CD4-positive, alpha-beta T cell treated with Interleukin-10 for 1 hour (primary cell): ENCODE measurements at regions not wholly inside any gene's neighbourhood (a gene's known extent, or its start where the extent isn't known, plus 50 kb on each side); places are given as distances from the start of the nearest gene placed in this dataset.
"Not testable (repeated sequence)": the region's sequence is repeated elsewhere in the genome, so short reads cannot be mapped to it uniquely, and the experiment has no call there.

Source experiments
- DNase-seq: peaks from one replicate; pipeline ENCODE4 v3.0.0-alpha.2; 2020

DNA sequence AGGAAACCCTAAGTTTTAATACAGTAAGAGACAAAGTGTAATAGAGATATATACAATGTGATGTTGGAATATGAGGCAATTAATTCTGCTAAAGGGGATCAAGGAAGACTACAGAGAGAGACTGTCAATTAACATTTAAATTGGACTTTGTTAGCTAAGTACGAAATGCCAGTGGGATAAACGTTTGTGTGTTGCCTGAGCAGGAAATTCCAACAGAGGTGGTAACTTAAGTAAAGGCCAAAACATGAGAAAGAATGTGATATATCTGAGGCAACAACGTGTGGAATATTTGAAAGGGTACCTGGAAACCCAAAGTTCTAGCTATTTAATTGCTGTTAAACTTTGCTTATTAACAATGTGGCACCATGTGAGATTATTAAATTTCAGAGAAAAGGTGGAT lies 1666.9 kb upstream of the WWC1 start:
- no peak for DNase-seq

DNA sequence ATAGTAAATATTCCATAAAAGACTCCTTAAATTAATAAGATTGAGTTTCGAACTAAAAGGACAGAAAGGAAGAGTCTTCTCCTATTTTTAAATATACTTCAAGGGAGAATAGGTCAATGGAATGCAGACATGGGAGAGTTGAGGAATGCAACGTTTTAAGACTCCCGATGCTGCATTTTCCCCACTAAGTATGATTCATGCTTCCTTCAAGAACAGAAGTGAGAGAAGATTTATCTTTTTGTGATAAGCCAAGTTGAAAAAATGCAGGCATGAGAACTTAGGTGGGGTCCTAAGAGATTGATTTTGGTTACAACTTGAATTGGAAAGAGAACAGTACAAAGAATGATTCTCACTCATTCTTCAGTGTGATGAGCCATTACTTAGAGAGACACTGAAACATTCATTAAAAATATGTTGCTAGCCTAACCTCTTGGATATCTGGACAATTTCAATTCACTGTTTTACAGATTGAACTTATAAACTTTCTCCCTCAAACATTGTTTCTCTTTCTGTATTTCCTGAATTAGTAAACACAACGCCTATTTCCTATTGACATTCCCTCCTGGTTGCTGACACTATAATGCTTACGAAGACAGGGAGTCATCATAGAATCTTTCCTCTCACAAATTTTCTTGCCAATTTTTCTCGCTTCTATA lies 1666.1 kb upstream of the WWC1 start:
- DNase-seq, result no peak

DNA sequence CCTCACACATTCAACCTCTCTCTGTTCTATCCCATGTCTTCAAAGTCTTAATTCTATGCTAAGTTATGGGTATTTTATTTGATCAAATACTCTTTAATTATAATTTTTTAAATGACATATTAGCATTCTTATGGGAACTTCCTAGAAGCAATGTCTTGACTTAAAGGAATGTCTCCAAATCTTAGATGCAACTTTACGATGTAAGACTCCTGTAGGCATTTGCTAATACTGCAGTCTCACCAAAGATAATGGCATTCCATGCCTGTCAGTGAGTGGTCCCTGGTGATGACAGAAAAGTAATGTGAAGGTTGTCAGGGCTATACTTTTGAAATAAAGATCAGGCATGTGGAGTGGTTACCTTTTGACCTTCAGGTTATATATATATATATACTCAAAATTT lies 1654.2 kb upstream of the WWC1 start:
- DNase-seq, result no peak

DNA sequence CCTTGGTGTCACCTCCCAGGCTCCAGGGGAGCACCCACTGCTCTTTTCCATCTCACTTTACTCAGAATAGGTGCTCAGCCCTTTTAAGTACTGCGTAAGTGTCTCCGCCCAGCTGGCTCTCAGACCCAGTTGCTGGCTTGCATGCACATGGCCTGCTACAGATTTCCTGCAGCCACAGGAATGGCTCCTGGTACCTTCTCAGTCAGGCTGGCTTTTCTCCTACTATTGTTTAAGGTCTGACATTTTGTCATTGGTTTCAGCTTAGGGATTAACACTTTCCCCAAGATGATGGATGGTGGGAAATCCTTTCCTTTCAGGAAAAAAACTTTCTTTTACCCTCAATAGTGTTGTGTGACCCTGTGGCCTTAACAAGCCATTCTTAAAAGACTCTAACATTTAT lies 1652.3 kb upstream of the WWC1 start:
- DNase-seq, result no peak

DNA sequence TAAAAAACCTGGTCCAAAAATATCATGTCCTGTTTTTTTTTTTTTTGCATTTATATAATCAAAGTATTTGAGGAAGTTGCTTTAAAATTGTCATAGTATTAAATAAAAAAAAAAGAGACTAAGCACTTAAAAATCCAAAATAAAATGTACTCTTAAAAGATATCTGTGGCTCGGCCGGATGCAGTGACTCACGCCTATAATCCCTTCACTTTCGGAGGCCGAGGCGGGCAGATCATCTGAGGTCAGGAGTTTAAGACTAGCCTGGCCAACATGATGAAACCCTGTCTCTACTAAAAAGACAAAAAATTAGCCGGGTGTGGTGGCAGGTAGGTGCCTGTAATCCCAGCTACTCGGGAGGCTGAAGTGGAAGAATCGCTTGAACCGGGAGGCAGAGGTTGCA lies 1651.3 kb upstream of the WWC1 start:
- not testable (repeated sequence) for DNase-seq

DNA sequence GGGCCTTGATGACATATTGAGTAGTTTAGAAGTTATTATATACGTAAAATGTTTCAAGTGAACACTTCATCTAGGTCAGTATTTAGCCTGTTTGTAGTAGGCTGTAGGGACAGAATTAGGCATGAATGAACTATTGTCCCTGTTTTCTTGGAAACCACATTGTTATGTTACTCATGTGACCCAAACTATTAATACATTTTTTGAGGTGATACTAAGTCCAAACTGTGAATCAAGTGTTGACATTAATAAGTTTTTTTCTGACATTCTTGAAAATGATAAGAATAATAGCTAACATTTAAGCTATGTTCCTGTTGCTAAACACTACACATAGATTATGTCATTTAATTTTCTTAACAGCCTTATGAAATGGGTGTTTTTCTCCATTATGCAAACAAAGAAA lies 1642.7 kb upstream of the WWC1 start:
- DNase-seq, result no peak

DNA sequence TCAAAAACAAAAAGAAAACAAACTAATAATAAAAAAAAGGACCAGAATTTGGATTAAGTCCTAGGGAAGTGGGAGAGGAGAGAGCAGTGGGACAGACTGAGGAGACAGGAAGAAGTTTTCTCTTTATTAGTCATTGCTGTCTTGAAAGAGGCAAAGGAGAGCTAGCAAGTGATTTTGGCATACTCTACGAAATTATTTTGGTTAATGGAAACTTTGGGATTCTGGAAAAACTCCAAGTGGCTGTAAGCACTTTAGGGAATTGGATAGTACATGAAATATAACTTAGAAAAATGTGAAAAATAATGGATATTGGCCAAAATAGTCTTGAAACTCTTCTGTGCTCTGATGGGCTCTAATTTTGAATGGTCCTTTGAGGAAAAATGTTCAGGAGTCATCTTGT lies 1641.8 kb upstream of the WWC1 start:
- DNase-seq, result no peak

DNA sequence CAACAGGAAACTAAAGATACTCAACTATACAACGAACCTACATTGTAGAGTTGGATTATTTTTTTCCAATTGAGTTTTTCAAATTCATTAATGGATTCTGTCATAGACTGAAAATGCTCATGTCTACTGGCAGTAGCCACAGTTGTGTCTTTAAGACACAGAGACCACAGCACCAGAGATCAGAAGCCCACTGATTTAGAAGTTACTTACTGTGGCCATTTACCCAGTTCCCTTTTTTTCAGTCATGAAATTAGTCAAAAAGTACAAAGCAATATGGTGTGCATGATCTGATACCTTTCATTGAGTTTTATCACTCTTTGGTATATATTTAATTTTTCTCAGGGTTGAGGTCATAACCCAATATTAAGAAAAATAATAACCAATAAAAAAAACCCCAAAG lies 1640.2 kb upstream of the WWC1 start:
- DNase-seq, result no peak

DNA sequence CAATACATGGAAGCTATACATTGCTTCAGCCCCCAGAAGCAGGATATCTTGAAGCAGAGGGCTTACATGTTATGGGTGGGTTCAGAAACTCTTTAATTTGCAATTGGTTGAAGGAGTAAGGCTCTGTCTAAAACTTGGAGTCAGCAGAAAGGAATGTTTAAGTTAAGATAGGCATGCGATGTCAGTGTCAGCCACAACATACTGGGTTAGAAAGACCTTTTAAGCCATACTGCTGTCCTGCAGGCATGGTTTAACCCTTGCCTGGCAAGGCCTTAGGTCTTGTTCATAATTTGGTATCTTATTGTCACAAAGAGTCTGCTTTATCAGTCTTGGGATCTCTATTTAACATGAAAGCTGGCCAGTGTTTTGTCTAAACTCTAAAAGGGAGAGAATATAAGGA lies 1619.6 kb upstream of the WWC1 start:
- DNase-seq, result no peak

DNA sequence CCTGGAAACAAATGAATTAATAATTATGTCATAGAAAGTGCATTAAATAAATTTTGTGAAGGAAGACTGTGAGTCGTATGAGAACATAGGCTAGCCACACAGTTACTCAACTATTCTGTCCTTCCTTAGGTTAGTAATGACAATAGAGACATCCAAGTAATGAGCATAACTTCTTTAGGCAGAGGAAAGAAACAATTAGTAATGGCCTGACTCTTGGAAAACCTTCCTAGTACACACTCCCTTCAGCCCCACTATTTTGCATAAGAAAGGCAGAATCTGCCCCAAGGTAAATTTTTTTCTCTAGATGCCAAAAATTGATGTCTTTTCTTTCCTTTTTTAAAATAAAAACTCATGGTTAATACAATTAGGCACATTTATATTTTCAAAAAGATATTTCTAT lies 1619.0 kb upstream of the WWC1 start:
- DNase-seq, result no peak

DNA sequence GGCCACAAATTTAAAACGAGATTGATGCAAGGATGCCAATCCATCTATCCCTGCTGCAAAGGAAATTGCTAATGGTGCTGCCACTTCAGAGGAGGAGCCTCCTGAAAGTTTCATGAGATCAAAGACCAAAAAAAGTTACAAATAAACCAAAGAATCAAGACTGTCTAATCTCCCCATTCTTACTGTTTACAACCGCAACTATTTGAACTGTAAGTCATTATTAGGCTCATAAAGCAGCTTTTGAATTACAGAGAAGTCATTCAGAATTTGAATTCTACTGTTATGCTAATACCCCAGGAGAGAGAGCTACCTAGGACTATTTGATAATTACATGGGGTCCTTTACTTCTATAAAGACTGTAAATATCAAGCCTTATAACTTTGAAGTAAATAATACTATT lies 1613.6 kb upstream of the WWC1 start:
- DNase-seq, result no peak

DNA sequence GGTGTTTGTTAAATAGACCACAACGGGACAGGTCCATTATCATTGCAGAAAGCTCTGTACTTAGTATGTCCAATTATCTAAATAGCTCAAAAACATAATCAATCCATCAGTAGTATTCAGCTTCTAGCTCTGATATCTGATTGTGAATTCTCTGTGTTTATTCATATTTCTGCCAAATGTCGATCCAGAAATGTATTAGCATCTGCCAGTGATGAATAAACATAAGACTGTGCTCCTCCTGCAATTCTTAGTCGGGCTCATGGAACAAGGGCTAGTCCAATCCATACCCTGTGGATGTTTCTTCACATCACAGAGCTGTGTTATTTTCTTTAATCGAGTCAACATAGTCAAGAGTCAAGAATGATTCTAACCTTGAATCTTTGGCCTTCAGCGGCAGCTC lies 1612.1 kb upstream of the WWC1 start:
- no peak for DNase-seq

DNA sequence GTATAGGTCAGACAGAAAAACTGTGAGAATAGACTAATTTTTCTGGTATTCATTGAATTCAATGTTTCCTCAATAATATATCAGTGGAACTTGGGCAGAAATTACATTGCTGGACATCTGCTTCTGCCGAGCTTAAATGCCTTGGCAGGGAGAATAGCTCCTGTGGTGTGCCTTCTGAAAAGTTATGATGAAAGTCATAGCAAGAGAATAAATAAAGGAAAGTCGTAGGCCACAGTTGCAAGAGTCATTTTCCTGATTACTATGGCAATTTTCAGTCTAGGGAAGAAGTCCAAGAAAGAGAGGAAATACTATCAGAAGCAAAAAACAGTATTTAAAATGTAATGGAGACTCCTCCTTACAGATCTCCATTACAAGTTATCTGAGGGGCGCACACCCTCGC lies 1596.1 kb upstream of the WWC1 start:
- no peak for DNase-seq

DNA sequence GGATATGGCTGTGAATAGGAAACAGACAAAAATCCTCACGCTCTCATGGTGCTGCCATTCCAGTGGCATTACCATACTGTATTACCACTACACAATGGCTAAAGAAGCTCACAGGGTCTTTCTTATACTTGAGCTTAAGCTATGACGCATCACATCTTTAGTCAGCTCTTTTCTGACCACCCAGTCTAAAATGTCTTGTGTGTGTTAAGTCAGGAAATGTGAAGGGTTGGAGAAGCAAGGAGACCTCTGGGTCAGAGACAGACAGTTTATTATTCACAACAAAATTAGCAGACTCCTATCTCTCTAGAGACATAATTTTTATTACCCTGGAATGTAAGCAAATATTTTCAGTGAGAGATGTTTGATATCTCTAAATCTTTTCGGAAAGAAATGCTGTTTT lies 1583.2 kb upstream of the WWC1 start:
- DNase-seq, result no peak

DNA sequence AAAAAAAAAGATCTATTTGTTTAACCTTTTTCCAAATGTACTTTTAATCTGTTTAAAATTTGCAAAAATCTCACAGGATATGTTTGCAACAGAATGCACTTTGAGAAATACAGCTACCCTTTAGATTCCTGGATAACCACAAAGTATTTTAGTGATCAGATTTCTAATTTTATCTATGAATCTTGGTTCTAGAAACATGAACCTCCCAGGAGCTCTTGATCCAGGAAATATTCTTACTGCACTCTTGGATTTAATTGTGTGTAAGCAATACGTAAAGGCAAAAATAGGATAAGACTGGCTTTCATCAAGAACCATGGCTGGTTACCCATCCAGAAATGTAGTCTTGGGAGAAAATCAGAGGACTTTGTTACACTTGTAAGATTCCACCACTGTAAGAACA lies 1581.8 kb upstream of the WWC1 start:
- DNase-seq, result no peak

DNA sequence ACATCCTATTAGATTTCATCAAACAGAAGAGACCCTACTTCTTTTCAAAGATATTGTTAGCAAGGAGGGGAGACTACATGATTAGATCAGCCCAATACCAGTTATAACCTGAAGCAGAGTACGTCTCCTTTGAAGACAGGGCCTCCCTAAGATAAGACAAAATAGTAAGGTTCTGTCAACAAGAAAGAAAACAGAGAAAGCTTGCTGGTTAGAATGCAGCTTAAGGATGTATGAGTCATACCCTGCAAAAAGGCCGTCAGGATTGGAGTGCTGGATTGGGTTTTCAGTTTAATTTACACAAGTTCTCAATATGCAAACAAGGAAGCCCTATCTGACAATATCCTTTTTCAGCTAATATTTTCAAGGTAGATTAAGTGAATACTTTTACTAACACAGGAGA lies 1581.2 kb upstream of the WWC1 start:
- no peak for DNase-seq

DNA sequence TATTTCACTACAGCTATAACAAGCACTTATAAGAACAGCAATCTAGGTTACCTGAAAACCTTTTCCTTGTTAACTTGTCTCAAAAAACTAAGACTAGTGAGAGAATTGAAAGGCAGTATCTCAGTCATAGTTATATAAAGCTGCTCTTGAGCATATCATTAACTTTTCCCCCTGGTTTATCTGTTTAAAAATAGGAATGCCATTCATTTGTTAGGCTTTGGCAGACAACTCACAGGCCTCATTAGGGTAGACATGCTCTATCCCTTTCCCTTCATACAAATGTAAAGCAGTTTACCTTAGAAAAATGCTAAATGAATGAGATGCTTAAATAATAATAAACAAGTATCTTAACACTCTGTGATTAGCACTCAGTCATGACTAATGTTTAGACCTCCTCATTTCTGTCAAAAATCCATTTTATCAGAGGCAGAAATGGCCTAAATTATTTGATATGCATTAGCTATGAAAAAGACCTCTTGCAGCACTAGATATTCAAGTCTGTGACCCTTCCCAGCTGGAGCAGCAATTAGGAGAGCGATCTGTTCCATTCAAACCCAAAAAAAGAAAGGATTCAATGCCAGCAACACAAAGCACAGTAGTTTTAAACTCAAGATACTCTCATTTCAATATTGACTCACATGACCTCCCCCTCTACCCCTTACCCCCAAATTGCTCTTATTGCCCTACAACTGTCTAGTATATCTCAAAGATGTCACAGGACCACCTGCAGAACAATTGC lies 1578.8 kb upstream of the WWC1 start:
- no peak for DNase-seq

DNA sequence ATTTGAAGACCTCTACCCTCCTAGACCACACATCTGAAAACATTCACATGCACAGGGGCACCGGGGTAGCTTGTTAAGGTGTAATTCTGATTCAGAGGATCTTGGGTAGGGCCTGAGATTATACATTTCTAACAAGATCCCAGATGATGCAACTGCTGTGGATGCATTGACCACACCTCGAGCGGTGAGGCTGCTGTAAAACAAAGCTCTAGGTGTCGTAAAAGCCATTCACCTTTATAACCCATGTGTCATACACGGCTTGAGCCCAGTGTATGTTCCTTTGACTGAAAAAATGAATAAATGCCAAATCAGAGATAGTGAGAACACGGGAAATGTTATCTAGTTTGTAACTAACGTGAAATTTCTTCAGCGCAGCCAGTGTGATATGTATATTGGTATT lies 1578.2 kb upstream of the WWC1 start:
- no peak for DNase-seq

DNA sequence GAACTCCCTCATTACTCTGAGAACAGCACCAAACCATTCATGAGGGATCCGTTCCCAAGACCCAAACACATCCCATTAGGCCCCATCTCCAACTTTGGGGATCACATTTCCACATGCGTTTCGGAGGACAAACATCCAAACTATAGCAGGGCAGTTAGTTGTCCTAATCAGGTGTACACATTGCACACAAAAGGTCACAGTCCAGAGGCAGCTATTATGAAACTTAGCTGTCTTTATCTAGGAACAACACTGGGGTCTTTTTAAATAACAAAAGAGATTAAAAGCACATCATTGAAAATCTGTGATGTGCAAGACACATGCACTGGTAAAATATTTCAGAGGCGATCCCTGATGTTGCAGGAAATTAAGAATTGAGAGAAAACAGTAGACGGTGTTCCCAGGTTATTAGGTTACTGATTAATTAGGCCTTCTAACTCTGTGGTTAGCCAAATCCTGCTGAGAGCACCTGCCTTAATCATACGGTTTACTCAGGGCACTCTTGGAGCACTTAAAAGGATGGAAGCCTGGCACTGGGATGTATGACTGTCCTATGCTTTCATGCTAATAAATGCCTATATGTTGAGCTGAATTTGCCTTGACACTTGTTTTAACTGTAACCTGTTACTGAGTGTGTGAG lies 1574.5 kb upstream of the WWC1 start:
- no peak for DNase-seq

DNA sequence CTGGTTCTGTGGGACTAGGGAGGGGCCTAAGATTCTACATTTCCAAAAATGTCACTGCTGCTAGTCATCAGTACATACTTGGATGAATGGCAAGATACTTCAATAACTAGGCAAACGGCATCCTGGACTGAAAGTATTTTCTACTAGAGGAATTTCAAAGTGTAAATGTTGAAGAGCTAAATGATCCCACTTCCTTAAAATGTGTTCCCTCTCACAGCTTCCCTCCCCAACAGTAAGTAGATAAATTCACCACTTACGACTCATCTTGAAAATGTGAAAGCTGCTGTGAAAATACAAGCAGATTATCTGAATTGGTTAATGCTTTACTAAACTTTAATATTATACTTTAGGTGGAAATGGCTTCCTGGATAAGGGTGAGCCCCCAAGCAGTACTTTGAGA lies 1571.5 kb upstream of the WWC1 start:
- no peak for DNase-seq

DNA sequence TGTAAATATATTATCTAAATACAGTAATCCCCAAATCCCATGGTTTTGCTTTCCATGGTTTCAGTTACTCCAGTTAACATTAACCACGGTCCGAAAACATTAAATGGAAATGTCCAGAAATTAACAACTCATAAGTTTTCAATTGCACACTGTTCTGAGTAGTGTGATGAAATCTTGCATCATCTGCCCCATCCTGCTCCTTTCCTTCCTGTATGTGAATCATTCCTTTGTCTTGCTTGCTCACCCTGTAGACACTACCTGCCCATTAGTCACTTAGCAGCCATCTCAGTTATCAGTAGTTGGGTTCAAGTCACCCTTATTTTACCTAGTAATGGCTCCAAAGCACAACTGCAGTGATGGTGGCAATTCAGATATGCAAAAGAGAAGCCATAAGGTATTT lies 1568.5 kb upstream of the WWC1 start:
- no peak for DNase-seq

DNA sequence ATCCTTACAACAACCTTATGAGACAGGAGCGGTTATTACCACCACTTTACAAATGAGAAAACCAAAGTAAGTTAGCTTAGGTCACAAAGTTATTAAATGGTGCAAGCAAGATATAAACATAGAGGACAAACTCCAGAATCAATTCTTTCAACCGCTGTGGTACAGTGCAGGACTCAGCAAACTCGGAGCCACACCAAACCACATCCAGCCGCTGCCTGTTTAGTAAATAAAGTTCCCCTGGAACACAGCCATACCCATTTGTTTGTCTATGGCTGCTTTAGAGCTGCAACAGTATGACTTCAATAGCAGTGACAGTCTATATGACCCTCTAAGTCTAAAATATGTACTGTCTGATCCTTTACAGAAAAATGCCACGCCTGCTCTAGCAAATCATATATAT lies 1567.2 kb upstream of the WWC1 start:
- no peak for DNase-seq

DNA sequence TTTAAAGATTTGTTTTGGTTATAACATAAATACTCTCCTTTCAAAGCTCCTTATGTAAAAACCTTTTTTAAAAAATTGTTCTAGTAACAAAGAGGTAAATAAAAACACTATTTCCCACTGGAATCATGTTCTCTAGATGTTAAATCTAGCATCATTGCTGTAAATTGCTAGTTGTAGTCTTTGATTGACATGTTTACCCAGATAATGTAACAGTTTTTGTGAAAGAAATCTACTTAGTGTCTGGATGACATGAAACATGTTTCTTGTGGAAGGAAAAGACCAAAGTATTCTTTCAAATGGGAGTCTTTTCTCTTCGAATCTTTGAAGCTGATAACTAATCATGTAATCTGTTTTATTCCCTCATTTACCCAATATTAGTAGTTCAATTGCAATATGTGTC lies 1565.9 kb upstream of the WWC1 start:
- no peak for DNase-seq

DNA sequence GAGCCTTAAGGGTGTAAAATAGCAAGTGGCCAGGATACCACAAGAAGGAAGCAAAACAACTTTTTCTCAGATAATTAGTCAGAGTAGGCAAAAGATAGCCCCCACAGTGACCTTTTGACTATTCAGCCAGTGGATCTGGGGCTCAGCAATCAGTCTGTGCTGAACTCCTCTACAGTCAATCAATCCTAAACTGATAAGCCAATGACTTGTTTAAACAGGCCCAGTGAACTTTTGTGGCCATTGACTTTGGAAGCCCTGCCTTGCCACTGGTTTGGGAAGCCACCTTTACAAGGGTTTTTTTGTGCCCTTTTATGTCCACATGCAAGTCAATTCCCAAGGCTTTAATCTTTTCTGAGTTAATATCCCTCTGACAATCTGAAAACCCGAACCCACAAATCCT lies 1565.0 kb upstream of the WWC1 start:
- no peak for DNase-seq

DNA sequence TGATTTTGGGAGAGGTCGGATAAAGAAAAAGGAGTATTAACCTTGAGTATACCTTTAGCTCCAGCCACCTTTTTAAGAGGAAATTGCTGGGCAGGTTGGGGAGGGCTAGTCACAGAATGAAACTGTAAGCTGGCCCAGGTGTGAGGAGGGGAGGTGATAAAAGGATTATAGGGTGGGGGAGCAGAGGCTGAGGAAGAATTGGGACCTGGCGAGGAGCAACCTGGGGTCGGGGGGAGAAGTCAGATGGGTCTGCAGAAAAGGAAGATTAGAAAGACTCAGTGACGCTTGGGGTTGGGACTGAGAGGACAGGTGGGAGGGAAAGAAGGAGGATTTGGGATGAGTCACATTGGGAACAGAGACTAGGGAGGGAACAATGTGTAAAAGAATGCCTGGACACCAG lies 1548.5 kb upstream of the WWC1 start:
- DNase-seq, result not testable (repeated sequence)
